Ureter (tissue), 1 donor: ENCODE measurements at regions not wholly inside any gene's neighbourhood (a gene's known extent, or its start where the extent isn't known, plus 50 kb on each side); places are given as distances from the start of the nearest gene placed in this dataset.

Source experiments
- DNase-seq: peaks from one replicate; pipeline ENCODE4 v3.0.0-alpha.2; 2020; ENCODE audit warnings: low spot score
- donor health status: DM: yes; HTN: yes; CAD: no.

- DNase-seq: no peak
These were observed 211.1 kb upstream of the LRFN2 start for GRCh38 chr6:40798069-40798770.

DNA sequence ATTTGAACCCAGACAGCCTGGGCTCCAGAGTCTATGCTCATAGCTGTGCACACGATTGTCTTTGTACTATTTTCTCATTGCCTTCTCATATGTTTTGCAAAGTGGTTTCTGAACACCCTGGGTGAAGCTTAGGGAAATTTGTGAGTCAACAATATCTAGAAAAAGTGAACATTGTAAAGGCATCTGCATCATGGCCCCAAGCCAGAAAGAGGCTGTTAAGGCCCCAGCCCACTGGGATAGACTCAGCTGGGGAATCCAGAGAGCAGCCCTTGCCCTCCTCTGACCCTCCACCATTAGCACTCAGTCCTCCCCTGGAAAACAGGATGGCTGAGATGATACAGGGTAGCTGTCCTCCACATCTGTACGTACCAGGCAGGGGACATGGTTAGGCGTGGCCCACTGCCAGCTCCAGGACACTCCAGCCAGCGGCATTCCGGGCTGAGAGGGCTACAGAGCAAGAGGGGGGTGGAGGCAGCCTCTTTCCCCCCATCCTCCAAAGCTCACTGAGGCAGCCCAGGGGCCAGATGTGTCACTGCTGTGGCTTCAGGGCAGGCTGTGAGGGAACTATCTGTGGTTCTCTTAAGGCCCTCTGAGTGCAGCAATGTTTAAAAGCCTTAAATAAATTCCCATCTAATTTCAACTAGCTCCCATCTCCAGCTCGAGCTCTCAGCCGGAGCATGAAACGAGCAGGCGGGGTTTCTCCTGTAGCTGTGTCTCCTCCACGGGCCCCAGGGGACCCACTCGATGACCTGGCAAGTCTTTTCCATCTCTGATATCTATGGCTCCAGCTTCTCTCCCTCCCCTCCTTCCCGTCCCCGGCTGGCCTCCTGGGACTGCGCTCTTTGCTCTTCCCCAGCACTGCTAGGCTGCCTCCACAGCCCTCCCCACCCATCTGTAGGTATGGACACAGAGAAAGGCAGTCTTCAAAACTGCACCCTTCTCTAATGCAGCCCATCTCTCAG lies 209.4 kb upstream of the LRFN2 start:
- no peak for DNase-seq

DNA sequence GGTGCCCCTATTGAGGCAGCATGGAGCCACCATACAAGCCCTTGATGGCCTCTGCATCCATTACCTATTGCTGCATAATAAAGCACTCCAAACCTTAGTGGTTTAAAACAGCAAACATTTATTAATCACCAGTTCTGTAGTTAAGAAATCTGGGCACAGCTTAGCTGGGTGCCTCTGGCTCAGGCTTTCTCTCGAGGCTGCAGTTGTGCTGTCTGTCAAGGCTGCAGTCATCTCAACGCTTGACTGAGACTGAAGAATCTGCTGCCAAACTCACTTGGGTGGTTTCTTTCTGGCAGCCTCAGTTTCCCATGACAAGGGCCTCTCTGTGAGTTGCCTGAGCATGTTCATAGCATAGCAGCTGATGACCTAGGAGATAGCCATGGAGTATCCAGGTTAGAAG lies 207.4 kb upstream of the LRFN2 start:
- no peak for DNase-seq

GRCh38 chr6:40792183-40792582 lies 205.0 kb upstream of the LRFN2 start:
- no peak for DNase-seq

GRCh38 chr6:40791004-40791403 lies 203.8 kb upstream of the LRFN2 start:
- no peak for DNase-seq

DNA sequence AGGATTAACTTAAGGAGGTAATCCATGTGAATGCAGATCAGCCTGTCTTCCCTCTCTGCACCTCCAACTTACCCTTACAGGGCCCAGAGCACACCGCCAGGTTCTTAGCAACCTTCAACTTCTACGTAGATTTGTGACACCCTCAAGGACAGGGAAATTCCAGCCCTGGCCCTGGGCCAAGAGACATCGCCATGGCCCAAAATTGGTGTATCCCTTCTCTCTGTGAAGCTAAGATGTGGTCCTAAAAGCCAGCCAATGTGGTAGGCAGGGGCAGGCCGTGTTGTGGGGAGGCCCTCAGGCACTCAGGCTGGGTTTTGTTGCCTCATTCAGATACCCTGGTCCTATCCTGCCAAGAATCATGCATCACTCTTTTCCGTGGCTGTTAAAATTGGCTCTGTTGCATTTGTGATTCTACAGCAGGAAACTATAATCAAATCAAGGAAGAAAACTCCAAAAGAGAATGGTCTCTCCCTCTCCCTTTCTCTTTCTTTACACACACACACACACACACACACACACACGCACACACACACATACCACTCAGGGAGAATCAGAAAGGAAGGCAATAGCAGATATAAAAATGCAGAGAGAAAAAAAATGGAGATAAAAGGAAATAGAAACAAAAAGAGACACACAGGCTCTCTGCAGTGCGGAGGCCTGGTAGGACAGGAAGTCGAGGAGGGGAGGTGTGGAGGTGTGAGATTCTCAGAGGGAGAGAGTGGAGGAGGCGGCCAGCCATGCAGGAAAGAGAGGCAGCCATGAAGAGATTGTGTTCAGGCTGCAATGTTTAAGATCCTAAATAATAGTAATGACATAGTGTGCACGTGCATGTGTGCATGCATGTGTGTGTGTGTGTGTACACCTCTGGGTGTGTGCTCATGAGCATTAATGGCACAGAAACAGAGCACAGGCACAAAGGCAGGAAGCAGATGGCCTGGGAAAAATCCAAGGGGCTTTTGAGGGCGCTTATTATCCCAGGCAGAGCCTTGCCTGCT lies 201.8 kb upstream of the LRFN2 start:
- no peak for DNase-seq

DNA sequence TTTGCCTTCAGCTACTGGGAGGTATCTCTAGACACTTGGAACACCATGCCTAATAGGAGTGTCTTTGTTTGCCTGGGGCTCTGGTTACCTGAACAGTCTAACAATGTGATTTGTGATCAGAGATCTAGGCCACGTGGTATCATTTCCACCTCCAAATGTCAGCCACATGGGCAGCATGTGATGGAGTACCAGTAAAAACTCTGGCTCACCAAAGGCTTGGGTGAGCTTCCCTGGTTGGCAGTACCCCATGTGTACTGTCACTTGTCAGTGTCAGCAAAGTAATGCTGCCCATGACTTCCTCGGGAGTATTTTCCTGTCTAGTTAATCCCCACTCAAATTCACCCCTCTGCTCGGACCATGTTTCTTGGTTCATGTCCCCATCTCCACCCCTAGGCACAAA lies 195.2 kb upstream of the LRFN2 start:
- DNase-seq: no peak

GRCh38 chr6:40780637-40781036 lies 193.5 kb upstream of the LRFN2 start:
- no peak for DNase-seq

DNA sequence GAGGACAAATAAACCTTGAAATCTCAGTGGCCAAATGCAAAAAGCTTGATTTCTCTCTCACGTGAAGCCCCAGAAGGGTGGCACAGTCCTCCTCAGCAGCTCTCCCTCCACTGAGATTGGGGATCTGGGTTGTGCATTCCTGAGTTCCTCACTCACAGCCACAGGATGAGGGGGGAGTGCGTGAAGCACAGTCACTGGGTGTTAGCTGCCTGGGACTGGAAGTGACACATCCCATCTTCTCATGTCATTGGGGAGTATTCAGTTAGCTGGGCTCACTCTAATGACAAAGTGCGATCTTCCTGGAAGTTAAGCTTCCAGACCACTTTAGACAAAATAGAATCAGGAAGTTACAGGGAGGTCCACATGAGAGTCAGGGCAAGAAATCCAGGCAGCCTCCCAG lies 192.2 kb upstream of the LRFN2 start:
- DNase-seq: no peak

- no peak for DNase-seq
These were observed 191.8 kb upstream of the LRFN2 start for GRCh38 chr6:40778918-40779317.

- DNase-seq: no peak
These were observed 191.0 kb upstream of the LRFN2 start for GRCh38 chr6:40778196-40778595.

DNA sequence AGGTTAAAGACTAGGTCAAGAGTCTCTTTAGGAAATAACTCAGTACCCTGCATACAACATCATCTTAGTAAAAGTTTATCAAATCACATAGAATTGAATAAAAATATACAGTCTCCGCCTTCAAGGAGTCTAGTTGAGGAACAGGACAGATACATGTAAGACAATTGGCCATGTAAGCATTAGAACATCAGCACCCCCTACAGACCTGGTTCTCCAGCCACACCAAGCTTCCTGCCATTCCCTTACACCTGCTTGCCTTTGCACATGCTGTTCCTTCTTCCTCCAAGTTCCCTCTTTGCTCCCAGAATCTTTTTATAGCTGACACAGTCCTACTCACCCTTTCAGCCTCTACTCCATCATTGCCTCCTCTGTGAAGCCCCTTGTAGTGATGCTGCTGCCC lies 187.8 kb upstream of the LRFN2 start:
- DNase-seq: no peak

DNA sequence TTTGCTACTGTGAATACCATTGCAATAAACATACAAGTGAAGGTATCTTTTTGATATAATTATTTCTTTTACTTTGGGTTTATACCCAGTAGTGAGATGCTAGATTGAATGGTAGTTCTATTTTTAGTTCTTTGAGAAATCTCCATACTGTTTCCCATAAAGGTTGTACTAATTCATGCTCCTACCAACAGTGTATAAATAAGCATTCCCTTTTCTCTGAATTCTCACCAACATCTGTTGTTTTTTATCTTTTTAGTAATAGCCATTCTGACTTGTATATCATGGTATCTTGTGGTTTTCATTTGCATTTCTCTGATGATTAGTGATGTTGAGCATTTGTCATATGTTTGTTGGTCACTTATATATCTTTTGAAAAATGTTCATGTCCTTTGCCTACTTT lies 183.6 kb upstream of the LRFN2 start:
- no peak for DNase-seq

DNA sequence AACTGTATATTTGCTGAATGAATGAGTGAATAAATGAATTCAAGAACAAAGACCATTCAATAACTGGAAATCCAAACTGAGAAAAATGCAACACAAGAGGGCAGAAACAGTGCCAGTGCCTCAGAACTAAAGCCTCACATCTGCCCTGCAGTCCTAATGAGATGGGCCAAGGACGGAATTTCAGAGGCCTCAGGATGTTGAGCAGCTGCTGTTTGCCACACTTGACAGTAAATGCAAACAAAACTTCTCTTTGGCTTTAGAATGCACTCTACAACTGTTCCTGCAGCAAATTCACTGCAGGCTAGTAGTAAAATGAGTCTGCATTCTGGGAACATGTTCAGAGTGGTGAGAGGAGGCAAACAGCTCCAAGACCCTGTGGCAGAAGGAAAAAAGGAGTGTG lies 177.6 kb upstream of the LRFN2 start:
- DNase-seq: no peak

DNA sequence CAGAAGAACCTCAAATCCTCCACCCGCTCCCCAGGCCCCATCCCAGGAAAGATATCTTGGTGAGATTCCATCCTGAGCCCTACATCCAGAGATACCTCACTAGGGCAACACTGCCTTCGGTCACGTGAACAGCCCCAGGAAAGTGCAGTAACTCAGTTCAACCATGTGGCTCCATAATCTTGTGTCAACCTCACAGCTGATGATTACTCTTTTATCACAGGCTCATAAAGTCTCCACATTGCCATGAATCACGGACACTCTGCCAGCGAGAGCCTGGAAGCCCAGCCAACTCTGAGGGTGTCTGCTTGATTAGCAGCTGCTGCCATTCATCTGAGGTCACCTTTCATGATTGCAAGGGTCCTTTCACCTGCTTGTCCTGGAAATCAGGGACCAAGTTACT lies 175.8 kb upstream of the LRFN2 start:
- no peak for DNase-seq

GRCh38 chr6:40760887-40761286 lies 173.7 kb upstream of the LRFN2 start:
- DNase-seq: no peak

- no peak for DNase-seq
These were observed 172.7 kb upstream of the LRFN2 start for GRCh38 chr6:40759838-40760237.

GRCh38 chr6:40759264-40759663 lies 172.1 kb upstream of the LRFN2 start:
- no peak for DNase-seq

DNA sequence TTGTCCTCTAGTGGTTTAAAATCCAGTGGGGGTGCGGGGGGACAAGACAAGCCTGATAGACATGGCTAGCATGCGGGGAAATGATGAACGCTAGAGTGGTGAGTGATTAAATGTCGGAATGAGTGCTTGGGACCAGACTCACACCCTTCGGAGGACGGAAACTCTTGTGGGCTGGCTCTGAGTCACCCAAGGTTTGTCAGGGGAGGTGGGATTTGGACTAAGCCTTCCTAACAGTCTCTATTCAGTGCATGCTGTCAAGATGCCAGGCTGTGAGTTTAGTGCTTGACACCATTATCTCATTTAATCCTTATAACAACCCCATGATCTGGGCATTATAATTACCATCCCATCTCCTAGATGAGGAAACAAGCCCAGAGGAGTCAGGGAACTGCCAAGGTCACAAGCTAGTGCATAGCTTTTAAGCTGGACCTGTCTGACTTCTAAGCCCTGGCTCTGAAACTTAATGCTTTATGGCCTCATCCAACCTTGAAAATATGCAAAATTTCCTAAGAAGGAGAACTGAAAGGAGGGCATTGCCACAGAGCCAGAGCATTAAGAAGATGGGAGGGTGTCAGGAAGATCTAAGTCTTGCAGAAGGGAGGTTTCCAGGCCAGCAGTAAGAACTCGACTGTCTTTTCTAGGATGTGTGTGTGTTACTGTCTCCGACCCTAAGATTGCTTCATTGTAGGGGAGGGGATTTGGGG lies 168.7 kb upstream of the LRFN2 start:
- no peak for DNase-seq

- DNase-seq: no peak
These were observed 168.0 kb upstream of the LRFN2 start for GRCh38 chr6:40755046-40755681.
